Nucleus accumbens (tissue), 56 donors: ENCODE measurements at regions not wholly inside any gene's neighbourhood (a gene's known extent, or its start where the extent isn't known, plus 50 kb on each side); places are given as distances from the start of the nearest gene placed in this dataset.

Experiments used
- DNase-seq, 56 donors: peaks; one replicate each; lab custom pipeline; 2025; lab: John Stamatoyannopoulos, UW

DNA sequence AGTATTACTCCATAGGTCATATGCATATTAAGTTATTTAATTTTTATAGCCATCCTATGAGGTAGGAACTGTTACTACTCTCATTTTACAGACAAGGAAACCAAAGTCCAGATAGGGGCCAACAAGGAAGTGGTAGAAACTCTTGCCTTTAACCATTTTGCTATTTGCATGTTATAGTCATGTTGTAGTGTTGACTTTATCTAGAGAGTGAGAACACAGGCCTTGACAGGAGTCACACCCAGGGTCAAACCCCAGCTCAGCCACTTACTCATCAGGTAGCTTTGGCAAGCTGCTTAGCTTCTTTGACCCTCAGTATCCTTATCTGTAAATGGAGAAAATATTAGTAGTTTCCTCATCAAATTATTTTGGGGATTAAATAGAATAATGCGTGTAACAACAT lies 156.2 kb downstream of the CAND1 start:
- no peak for DNase-seq

DNA sequence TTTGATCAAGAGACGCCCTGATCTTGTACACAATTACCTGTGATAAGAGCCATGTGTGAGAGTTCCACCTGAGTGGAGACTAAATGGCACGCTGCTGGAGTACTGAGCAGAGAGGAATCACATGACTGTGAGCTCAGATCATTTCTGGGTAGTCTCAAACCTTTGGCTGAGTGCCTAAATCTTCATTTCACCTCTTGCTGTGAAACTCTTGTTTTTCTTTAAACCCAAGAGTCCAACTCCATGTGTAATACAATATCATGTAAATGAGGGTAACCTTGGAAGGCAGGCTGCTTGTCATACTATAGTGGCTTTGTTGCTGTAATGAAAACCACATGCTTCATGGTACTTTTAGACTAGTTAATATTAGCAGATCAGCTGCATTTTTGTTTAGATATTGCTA lies 156.9 kb downstream of the CAND1 start:
- DNase-seq: no peak

DNA sequence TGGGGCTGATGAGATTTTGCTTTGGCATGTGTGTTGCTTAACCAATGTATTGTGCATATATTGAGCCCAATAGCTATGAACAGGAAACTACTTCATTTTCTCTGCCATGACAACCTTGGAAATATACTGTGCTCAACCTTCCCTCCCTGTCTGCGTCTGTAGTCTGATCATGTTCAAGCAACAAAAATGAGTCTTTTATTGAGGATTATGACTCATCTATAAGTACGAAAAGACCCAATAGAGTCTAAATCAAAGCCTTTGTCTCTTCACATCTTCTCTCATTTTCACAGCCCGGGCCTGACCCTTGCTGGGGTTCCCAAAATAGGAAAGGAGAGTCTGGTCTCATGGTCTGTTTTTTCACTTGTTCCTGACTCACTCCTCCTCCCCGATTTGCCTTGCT lies 158.2 kb downstream of the CAND1 start:
- no peak for DNase-seq

DNA sequence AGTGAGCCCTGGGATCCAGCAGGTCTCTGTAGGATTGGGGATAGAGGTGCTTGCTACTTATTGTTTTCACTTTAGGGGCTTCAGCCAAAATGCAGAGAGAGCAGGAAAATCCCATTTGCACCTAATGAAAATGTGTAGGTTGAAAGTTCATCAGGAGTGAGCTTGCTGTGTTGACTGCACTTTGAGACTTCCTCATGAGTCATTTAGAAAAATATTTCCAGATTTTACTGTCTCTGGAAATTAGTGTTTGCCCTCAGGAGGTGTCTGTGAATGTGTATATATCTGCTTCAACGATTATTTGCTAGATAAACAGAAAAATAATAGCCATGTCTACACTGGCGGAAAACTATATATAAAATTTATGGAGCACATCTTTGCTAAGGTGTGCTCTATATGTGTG lies 159.3 kb downstream of the CAND1 start:
- no peak for DNase-seq

DNA sequence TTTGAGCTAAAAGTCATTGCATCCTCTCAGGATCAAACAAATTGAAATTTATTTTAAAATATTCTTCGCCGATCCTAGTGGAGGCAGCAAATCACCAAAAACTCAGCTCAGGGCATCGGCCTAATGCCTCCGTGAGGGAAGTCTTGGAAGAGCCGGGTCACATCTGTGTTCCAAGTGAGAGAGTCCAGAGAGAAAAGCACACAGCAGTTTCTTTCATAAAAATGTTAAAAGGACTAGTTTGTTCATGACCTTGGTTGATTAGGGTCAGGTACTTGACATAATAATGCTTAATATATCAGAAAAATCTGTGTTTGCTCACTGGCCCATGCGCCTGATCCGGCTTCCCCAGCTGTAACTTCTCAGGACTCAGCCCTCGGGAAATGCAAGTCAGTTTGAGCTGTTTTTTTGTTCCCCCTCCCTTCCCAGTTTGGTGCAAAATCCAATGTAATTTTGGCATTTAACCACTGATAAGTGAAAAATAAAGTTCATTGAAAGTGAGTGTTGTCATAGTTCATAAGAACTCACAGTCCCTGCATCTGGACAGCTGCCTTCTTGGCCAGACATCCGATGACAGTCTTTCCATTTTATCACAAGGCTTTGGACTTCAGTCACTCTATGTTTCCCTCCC lies 161.7 kb downstream of the CAND1 start:
- DNase-seq: peak in 15 of 56 donors; percentile 2 to 27 (median 9)

DNA sequence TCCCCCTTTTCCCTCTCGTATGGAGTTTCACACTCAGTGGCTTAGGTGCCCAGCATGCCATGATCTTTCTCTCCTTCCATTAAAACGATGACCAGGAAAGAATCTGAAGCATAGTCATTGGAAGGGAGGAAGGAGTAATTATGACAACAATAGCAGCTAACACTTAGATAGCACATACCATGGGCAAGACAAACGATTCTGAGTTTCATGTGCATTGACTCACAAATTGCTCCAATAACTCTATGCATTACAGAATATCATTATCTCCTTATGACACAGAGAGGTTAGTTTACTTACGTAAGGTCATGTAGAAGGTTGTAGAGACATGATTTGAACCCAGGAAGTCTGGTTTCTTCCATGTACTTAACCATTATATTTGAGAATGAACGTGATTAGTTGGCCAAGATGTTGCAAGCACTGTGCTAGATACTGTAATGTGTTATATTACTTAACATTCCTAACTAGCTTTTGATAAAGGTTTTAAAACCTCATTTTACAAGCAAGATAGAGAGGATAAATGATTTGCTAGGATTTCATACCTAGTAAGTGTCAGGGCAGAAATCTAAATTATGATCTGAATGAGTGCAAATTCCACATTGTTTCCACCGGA lies 162.4 kb downstream of the CAND1 start:
- DNase-seq: no peak

DNA sequence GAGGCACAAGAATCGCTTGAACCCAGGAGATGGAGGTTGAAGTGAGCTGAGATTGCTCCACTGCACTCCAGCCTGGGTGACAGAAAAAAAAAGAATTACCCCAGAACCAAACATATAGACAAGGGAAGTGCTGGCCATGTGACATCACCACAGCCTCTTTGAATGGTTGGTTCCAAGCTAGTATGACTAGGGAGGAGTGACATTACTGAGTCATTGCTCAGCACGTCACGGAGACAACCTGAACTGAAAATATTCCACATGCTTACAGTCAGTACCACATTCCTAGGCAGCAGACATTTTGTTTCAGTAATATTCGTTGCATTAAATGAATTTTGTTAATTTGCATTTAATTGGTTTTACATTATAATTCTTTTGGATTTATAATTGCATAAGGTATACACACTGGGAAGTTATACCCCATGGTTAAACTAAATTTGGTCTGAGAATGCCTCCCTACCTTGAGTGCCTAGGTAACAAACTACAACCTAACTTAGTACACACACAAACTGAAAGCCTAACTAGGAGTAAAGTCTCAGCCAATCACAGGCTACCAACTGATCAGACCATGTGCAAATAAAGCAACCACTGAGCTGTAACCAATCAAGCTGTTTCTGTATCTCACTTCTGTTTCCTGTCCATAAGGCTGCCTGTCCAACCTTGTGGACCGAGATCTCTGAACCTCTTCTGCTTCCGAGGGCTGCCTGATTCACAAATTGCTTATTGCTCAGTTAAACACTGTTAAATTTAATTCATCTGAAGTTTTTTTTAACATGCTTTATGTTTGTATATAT lies 164.4 kb downstream of the CAND1 start:
- DNase-seq: no peak

DNA sequence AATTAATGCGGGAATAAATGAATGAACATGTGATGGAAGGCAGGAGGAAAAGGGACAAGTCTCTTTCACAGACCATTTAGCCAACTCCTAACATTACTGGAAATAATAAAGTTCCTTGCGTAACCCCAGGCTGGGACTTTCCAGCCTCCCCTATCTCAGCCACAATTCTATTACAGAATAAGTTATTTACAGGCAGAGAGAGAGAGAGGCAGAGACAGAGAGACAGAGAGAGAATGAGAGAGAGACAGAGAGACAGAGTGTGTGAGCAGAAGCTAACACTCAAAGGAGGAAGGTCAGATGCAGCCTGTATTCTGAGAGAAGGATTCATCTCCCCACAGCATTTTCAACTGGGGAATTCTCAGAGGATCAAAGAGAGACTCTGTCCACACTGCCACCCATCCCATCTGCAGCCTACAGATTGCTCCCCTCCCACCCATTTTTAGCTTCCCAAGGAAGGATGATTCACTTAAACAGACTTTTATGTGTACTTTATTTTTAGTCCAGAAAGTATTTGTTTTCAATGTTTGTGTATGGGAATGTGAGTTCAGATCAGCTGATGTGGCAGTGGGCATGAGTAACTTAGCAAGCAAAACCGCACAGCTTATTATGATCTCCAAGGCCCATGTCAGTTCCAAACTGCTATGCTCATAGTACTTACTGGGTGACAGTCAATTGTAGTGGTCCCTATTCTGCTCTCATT lies 165.7 kb downstream of the CAND1 start:
- DNase-seq: no peak

DNA sequence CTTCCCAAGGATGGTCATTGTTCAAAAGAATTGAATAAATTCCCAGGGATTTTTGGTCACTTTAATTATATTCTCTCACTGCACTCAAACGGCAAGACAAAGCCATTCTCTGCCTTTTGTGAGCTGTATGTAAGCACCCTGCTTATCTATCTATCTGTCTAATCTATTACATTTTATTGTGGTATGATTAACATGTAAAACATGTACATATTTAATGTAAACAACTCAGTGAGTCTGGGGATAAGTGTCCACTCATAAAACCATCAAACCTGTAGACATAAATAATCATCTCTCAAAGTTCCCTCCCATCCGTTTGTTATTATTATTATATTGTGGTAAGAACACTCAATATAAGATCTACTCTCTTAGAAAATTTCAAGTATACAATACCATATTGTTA lies 167.1 kb downstream of the CAND1 start:
- no peak for DNase-seq

DNA sequence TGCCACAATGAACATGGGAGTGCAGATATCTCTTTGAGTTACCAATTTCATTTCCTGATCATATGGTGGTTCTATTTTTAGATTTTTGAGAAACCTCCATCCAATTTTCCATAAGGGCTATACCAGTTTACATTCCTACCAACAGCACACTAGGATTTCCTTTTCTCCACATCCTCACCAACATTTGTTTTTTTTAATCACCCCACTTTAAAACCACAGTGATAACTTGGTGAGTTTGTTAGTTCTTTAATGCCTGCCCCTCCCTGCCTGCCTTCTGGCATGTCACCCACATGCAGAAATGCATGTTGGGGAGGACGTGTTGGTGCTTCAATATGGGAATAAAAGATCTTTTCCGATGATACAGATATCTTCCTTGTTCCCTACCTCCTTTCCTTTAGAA lies 167.9 kb downstream of the CAND1 start:
- DNase-seq: no peak

DNA sequence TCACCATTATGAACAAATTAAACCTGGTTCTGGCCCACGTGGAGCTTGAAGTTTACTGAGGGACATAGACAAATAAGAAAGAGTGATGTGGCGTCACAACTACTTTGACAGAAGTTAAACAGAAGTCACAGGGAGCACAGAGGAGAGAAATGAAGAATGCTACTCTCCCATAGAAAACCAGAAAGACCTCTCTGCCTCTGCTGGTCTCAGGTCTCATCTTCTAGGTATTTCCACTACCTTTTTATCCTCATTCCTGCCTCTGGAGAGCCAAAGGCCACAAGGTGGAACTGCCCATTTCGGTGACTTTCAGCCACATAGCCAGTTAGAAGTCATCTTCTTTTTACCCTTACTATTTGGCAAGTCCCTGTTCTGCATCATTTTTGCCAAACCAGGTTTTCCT lies 170.5 kb downstream of the CAND1 start:
- DNase-seq: no peak

DNA sequence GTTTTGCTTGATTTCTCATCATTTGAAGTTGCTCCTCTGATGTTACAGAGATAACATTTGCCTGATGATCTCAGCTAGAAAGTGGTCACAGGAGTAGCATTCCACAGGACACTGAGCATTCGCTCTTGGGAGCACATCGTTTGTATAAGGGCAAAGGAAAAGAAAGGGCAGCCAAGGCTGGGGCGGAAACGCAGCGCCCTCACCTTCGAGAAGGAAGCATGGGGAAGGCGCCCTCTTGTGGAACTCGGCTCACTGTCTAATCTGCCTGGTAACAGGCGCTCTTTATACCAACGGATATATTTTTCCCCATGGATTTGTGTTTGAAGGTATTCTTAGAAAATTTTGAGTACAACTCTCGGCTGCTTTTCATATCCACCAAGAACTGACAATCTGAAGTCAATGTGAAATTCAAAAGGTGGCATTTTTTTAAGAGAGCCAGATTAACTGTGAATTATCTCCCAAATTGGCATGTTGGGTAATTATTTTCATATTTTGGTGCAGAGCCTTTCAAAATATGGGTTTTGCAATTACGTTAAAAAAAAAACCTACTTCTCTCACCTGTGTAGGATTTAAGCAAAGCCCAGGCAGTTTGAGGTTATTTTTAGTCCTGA lies 172.7 kb downstream of the CAND1 start:
- peak in 52 of 56 donors; percentile 4 to 86 (median 46) for DNase-seq

DNA sequence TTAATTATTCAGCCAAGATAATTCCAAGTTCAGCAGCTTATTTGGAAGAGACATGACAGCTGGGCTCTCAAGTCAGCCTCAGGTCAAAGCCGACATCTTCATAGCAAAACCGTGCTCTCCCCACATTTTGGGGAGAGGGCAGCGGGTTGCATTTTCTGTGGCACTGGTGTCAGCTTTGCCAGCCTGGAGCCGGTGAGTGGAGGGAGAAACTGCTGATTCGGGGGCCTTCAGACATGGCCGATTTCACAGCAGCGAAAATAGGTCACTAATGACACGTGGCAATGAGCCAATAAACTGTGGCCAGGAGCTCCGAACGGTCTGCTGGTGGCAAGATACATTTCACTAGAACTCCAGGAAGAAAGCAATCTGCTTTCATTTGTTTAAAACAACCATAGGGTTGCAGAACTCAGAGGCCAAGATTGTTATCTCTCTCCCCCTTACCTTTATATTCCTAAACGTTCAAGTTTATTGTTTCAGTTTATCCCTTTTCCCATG lies 173.2 kb downstream of the CAND1 start:
- DNase-seq: peak in 9 of 56 donors; percentile 1 to 19 (median 6)

DNA sequence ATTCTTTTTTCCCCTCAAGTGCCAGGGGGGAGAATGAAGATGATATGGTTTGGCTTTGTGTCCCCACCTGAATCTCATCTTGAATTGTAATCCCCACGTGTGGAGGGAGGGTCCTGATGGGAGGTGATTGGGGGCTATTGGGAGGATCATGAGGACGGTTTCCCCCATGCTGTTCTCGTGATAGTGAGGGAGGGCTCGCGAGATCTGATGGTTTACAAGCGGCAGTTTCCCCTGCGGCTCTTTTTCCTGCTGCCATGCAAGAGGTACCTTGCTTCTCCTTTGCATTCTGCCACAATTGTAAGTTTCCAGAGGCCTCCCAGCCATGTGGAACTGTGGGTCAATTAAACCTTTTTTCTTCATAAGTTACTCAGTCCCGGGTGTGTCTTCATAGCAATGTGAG lies 173.7 kb downstream of the CAND1 start:
- no peak for DNase-seq

DNA sequence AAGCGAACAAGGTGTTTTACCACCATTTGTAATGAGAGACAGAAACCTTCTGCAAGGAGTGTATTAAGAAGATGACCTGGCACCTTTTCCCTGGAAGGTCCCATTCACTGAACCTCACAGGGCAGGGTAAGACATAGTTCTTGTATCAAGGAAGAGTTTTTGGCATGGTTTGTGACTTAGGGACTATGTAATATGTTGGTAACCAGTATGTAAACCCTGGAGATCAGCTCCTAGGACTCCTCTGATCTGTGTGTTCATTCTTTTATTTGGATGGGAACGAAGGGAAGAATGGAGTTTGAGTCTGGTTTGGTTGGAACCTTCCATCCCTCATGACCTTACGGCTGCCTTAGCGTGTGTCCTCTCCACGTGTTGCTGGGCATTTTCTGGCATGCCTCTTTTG lies 175.4 kb downstream of the CAND1 start:
- no peak for DNase-seq

DNA sequence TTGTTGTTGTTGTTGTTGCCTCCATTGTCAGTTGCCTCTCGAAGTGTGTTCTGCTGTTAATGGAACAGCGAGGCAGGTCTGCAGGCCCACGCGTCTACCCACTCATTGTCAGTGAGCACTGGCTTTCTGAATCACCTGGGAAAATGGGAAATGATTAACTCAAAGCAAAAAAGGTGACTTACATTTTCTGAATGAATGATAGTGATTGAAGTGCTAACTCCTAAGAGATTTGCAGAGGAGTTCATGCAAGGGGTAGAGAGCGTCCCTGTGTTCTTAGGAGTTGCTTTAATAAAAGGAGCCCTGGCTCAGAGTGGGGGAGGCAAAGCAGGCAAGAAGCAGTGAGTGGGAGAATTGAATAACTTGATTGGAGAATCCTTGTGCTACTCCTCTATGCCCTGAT lies 177.6 kb downstream of the CAND1 start:
- peak in 21 of 56 donors; percentile 5 to 70 (median 25) for DNase-seq

DNA sequence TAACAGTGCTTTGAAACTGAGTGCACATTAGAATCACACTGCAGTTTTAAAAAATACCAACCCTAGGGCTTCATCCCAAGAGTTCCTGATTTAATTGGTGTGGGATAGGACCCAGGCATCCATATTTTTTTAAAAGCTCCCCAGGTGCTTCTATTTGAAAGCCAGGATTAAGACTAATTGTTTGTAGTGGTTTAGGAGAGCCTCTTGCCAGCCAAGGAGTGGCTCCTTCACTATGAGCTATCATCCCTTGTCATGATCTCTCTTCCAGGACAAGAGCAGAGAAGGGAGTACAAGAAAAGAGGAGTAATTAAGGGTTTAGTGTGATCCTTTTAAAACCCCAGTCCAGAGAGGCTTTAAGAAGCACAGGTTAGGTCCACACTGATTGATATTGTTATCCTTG lies 178.0 kb downstream of the CAND1 start:
- no peak for DNase-seq

DNA sequence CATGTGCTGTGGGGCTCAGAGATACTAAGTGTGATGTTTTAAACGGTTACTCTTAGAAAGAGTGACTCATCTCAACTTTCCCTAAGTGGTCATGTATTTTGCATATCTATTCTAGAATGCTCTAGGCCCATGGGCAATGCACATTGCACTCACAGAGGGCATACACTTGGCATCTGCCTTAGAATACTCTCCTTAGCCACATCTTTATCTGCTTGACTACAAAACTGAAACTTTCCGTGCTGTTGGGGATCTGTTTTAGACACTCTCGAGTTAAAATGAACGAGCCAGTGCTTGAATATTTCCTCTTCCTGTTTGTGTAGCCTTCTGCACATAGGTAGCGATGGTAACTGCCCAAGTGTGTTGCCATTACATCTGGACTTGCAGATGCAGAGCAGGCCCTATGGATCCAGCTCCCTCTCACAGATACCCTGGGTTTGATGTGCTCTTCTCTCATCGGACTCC lies 180.5 kb downstream of the CAND1 start:
- no peak for DNase-seq

DNA sequence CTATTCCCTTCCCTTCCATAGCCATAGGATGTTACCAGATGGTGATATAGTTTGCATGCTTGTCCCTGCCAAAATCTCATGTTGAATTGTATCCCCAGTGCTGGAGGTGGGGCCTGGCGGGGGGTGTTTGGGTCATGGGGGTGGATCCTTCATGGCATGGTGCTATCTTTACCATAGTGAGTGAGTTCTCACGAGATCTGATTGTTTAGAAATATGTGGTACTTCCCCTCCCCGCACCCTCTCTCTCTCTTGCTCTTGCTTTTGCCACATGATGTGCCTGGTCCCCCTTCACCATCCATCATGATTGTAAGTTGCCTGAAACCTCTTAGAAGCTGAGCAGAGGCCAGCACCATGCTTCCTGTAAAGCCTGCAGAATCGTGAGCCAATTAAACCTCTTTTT lies 181.3 kb downstream of the CAND1 start:
- no peak for DNase-seq

DNA sequence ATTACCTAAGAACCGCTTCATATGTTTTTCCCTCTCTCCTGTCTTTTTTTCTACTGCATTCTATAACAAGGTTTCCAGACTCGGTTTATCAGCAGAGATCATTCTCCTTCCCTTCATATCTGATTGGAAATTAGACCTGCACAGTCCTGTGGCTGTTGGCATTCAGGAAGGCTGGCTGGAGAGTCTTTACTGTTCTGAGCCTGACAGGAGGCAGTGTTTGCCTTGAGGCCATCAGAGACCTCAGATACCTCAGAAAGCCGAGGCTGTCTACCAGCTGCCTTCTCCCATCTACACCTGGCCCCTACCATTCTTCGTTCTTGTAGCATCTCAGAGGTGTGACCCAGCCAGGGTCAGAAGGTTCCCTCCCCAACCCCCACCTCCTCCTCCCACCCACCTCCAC lies 182.0 kb downstream of the CAND1 start:
- DNase-seq: no peak
